ENCODE measurements at regions not wholly inside any gene's neighbourhood (a gene's known extent, or its start where the extent isn't known, plus 50 kb on each side); places are given as distances from the start of the nearest gene placed in this dataset.

DNA sequence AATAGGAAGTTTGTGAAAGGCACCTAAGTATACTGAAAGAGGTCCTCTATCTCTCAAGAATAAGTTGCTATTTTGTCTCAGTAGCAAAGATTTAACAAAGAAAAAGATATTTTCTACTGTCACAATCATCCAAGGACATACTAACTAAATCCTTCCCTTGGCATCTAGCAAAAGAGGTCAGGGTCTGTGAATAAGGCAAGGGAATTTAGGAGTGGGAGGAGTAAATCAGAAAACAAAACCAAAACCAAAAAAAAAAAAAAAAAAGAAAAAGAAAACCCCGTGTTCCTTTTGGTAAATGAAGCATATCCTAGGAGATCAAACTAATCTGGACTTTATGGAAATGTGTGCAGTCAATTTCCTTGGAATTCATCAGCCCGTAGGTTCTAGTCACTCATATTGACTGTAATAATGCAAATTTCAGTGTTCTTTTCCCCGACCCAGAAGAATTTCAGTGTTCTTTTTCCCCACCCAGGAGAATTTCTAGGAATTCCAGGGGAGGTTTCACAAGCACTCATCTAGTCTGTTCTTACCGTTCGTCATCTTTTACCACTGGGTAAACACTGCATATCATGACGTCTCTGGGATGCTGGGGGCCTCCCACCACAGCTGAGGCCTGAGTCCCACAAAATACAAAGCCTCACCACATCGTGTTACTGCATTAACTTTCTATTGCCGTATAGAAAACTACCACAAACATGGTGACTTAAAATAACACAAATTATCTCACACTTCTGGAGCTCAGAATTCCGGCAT, 113.8 kb upstream of the CCDC54 start:
- TF ChIP-seq, protein P1, sequence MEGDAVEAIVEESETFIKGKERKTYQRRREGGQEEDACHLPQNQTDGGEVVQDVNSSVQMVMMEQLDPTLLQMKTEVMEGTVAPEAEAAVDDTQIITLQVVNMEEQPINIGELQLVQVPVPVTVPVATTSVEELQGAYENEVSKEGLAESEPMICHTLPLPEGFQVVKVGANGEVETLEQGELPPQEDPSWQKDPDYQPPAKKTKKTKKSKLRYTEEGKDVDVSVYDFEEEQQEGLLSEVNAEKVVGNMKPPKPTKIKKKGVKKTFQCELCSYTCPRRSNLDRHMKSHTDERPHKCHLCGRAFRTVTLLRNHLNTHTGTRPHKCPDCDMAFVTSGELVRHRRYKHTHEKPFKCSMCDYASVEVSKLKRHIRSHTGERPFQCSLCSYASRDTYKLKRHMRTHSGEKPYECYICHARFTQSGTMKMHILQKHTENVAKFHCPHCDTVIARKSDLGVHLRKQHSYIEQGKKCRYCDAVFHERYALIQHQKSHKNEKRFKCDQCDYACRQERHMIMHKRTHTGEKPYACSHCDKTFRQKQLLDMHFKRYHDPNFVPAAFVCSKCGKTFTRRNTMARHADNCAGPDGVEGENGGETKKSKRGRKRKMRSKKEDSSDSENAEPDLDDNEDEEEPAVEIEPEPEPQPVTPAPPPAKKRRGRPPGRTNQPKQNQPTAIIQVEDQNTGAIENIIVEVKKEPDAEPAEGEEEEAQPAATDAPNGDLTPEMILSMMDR (IDR thresholded peaks at IDR 0.05; ENCODE audit: partially characterized antibody, unreplicated experiment), result no peak
- no peak for DNase-seq
- no peak overlapping the region for H3K27ac Mint-ChIP-seq (ENCODE audit: unreplicated experiment)
- no peaks in the 10 kb centered on the region for H3K36me3 Mint-ChIP-seq (ENCODE audit: unreplicated experiment)
- H3K27me3 Mint-ChIP-seq (ENCODE audit: unreplicated experiment), result no peaks in the 10 kb centered on the region
- H3K4me1 Mint-ChIP-seq (ENCODE audit: low read depth, unreplicated experiment), result peaks cover 2% of the 10 kb centered on the region
- no peak overlapping the region for H3K4me3 Mint-ChIP-seq (ENCODE audit: unreplicated experiment)
- no peaks in the 10 kb centered on the region for H3K9me3 Mint-ChIP-seq (ENCODE audit: unreplicated experiment)

DNA sequence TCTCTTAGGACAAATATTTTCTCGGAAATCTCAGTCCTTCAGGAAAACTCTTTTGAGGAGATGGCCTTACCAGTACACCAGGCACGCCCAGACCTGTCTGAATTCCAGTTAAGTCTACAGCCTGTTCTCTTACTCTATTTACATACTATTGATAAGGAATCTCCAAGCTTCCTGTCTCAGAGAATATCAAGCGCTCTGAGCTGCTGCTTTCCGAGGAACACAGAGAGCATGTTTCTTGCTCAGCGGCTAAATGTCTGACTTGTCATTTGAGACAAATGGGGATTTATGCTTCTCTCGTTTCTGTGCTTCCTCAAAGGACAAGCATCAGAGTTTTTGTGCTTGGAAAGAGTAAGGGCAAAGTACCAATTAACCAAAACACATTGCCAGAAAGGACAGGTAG, 112.4 kb upstream of the CCDC54 start:
- no peaks in the 10 kb centered on the region for H3K36me3 Mint-ChIP-seq (ENCODE audit: unreplicated experiment)
- TF ChIP-seq, protein P1 (IDR thresholded peaks at IDR 0.05; ENCODE audit: partially characterized antibody, unreplicated experiment), result no peak
- no peak for DNase-seq
- no peaks in the 10 kb centered on the region for H3K27me3 Mint-ChIP-seq (ENCODE audit: unreplicated experiment)
- H3K4me3 Mint-ChIP-seq (ENCODE audit: unreplicated experiment), result no peak overlapping the region
- H3K9me3 Mint-ChIP-seq (ENCODE audit: unreplicated experiment), result no peaks in the 10 kb centered on the region
- H3K4me1 Mint-ChIP-seq (ENCODE audit: low read depth, unreplicated experiment), result peaks cover 3% of the 10 kb centered on the region
- no peak overlapping the region for H3K27ac Mint-ChIP-seq (ENCODE audit: unreplicated experiment)

DNA sequence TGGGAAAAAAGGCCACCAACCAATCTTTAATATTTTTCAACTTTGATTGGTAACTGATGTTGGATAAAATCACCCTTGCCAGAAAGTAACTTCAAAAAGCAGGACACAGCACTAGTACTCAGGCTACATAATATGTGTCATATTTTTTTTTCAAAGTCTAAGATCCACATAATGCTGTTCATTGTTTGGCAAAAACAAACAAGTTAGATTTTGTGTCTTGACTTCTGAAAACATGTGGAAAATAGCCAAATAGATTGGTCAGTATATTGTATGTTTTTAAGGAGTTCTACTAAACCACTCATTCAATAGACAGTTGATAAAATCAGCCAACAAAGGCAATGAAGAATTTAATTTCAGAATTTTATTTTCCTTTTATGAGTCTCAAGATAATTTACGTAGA, 111.7 kb upstream of the CCDC54 start:
- no peak overlapping the region for H3K27ac Mint-ChIP-seq (ENCODE audit: unreplicated experiment)
- H3K36me3 Mint-ChIP-seq (ENCODE audit: unreplicated experiment), result no peaks in the 10 kb centered on the region
- H3K4me3 Mint-ChIP-seq (ENCODE audit: unreplicated experiment), result no peak overlapping the region
- no peak for DNase-seq
- no peaks in the 10 kb centered on the region for H3K27me3 Mint-ChIP-seq (ENCODE audit: unreplicated experiment)
- TF ChIP-seq, protein P1 (IDR thresholded peaks at IDR 0.05; ENCODE audit: partially characterized antibody, unreplicated experiment), result no peak
- H3K4me1 Mint-ChIP-seq (ENCODE audit: low read depth, unreplicated experiment), result peaks cover 3% of the 10 kb centered on the region
- no peaks in the 10 kb centered on the region for H3K9me3 Mint-ChIP-seq (ENCODE audit: unreplicated experiment)

DNA sequence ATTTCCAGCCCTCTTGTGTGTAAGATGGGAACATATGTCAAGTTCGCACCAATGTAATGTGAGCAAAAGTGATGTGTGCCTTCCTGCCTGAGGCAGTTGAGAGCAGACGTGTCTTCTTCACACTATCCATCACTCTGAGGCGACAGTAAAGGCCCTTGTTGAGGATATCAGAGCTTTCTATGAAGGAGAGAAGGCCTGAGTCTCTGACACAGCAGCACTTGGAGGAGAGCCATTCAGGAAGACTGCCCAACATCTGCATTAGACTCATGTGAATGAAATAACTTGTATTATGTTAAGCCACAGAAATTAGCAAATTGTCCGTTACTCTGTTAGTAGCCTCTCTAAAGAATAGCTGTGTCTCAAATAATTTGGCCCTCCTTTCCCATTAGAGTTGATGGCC, 108.8 kb upstream of the CCDC54 start:
- no peak overlapping the region for H3K4me3 Mint-ChIP-seq (ENCODE audit: unreplicated experiment)
- no peak overlapping the region for H3K27ac Mint-ChIP-seq (ENCODE audit: unreplicated experiment)
- H3K27me3 Mint-ChIP-seq (ENCODE audit: unreplicated experiment), result no peaks in the 10 kb centered on the region
- H3K36me3 Mint-ChIP-seq (ENCODE audit: unreplicated experiment), result no peaks in the 10 kb centered on the region
- H3K9me3 Mint-ChIP-seq (ENCODE audit: unreplicated experiment), result no peaks in the 10 kb centered on the region
- TF ChIP-seq, protein P1 (IDR thresholded peaks at IDR 0.05; ENCODE audit: partially characterized antibody, unreplicated experiment), result no peak
- DNase-seq, result no peak
- peaks cover 8% of the 10 kb centered on the region for H3K4me1 Mint-ChIP-seq (ENCODE audit: low read depth, unreplicated experiment)

DNA sequence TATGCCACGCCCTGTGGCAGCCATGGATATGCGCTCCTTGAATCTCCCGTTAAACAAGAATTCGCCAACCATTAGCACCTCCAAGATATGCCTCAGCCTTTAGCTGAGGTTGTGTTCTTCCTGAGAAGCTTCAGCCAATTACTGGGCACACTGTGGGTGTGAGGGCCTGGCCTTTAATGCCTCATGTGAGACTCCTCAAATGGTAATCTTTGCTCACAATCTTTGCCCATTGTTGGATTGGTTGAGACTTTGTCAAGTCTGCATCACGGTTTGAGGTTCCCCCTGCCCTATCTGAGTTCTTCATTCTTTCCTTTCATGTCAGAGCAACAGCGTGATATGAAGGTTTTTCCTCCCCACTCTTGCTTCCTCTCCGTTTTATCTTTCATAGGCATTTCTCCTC, 108.1 kb upstream of the CCDC54 start:
- no peaks in the 10 kb centered on the region for H3K27me3 Mint-ChIP-seq (ENCODE audit: unreplicated experiment)
- no peak overlapping the region for H3K27ac Mint-ChIP-seq (ENCODE audit: unreplicated experiment)
- no peaks in the 10 kb centered on the region for H3K36me3 Mint-ChIP-seq (ENCODE audit: unreplicated experiment)
- no peak overlapping the region for H3K4me3 Mint-ChIP-seq (ENCODE audit: unreplicated experiment)
- peaks cover 8% of the 10 kb centered on the region for H3K4me1 Mint-ChIP-seq (ENCODE audit: low read depth, unreplicated experiment)
- DNase-seq, result no peak
- TF ChIP-seq, protein P1 (IDR thresholded peaks at IDR 0.05; ENCODE audit: partially characterized antibody, unreplicated experiment), result no peak
- no peaks in the 10 kb centered on the region for H3K9me3 Mint-ChIP-seq (ENCODE audit: unreplicated experiment)

Measured in glutamatergic neuron (in vitro differentiated cells).